Ishikawa (cell line): ENCODE measurements at regions not wholly inside any gene's neighbourhood (a gene's known extent, or its start where the extent isn't known, plus 50 kb on each side); places are given as distances from the start of the nearest gene placed in this dataset.

Source experiments
- CEBPB ChIP-seq: IDR thresholded peaks from 2 replicates; pipeline ENCODE4 v1.6.1; 2012
- CREB1 ChIP-seq: IDR thresholded peaks from 2 replicates; pipeline ENCODE4 v1.6.1; 2012; ENCODE audit warnings: low read depth
- EGR1 ChIP-seq: IDR thresholded peaks from 2 replicates; pipeline ENCODE4 v1.6.1; 2012
- EP300 ChIP-seq: IDR thresholded peaks from 2 replicates; pipeline ENCODE4 v1.6.1; 2012; ENCODE audit warnings: borderline replicate concordance
- FOXM1 ChIP-seq: IDR thresholded peaks from 2 replicates; pipeline ENCODE4 v1.6.1; 2012; ENCODE audit warnings: low read depth, borderline replicate concordance
- MAX ChIP-seq: IDR thresholded peaks from 2 replicates; pipeline ENCODE4 v1.6.1; 2012
- NFIC ChIP-seq: IDR thresholded peaks from 2 replicates; pipeline ENCODE4 v1.6.1; 2012
- RAD21 ChIP-seq: IDR thresholded peaks from 2 replicates; pipeline ENCODE4 v1.6.1; 2012; ENCODE audit warnings: low read depth
- REST ChIP-seq: IDR thresholded peaks from 2 replicates; pipeline ENCODE4 v1.6.1; 2012; ENCODE audit warnings: low read depth, mild to moderate bottlenecking
- TAF1 ChIP-seq: IDR thresholded peaks from 2 replicates; pipeline ENCODE4 v1.6.1; 2012; ENCODE audit warnings: low read depth, mild to moderate bottlenecking
- TCF12 ChIP-seq: IDR thresholded peaks from 2 replicates; pipeline ENCODE4 v1.6.1; 2012; ENCODE audit warnings: low read depth
- TEAD4 ChIP-seq: IDR thresholded peaks from 2 replicates; pipeline ENCODE4 v1.6.1; 2012
- USF1 ChIP-seq: IDR thresholded peaks from 2 replicates; pipeline ENCODE4 v1.6.1; 2012
- YY1 ChIP-seq: IDR thresholded peaks from 2 replicates; pipeline ENCODE4 v1.6.1; 2012; ENCODE audit warnings: low read depth
- ZBTB7A ChIP-seq: IDR thresholded peaks from 2 replicates; pipeline ENCODE4 v1.6.1; 2012; ENCODE audit warnings: low read depth

DNA sequence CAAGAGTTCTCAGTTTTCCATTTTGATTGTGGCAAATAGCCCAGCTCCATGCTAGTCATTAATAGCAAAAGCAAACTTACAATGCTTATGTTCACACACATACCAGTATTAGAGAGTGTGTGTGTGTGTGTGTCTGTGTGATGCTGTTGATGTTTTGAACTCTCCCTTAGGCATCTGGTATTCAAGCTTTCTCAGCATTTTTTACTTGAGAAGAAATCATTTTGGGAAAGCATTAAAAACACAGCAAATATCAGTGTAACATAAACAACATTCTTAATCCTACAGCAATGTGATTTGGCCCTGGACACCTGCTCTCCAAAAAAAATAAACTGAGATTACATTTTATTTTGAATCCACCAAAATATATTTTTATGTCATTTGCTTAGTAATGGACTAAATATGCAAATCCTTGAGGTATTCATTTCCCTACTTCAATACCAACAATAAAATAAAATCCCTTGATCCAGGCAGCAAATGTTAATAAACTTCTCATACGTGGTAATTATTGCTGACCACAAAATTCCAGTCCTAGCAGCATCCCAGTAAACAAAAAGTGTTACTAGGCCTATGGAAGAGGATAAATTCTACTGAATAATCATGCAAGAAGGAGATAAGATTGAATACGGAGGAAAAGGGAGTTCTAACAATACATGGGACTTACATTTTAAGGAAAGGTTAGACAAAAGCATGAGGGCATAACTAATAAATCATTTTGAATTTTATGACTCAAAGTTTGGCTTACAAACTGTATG, 249.5 kb upstream of the CLEC14A start:
- TF ChIP-seq YY1 (no peak), USF1 (no peak), REST (no peak), TEAD4 (no peak), RAD21 (no peak), CEBPB (no peak)

- no peak for TF ChIP-seq FOXM1
Measured at GRCh38 chr14:38504175-38504574, 248.3 kb upstream of the CLEC14A start.

DNA sequence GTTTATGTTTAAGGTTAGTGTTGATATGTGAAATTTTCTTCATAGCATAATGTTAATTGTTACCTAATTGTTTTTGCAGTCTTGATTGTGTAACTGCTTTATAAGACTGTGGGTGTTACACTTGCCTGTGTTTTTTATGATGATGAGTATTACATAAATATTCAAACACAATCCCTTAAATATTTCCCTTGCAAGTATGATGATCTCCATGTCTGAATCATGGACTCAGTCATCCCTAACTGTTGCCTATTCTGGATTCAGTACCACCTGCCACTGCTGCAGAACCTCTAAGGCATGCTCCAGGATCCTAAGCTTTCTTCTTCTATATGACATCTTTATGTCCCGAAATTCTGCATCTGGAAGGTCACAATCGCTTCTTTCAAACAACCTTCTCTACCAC, 246.3 kb upstream of the CLEC14A start:
- TF ChIP-seq RAD21 = no peak
- no peak for TF ChIP-seq REST
- no peak for TF ChIP-seq FOXM1
- no peak for TF ChIP-seq TEAD4
- TF ChIP-seq ZBTB7A = no peak
- no peak for TF ChIP-seq CREB1

GRCh38 chr14:38500125-38500524, 244.2 kb upstream of the CLEC14A start:
- TF ChIP-seq YY1 (no peak), MAX (no peak), USF1 (no peak), TCF12 (no peak), NFIC (no peak), EP300 (no peak), EGR1 (no peak), ZBTB7A (no peak), TAF1 (no peak), REST (no peak), TEAD4 (no peak), FOXM1 (no peak), RAD21 (no peak), CREB1 (no peak), CEBPB (no peak)

DNA sequence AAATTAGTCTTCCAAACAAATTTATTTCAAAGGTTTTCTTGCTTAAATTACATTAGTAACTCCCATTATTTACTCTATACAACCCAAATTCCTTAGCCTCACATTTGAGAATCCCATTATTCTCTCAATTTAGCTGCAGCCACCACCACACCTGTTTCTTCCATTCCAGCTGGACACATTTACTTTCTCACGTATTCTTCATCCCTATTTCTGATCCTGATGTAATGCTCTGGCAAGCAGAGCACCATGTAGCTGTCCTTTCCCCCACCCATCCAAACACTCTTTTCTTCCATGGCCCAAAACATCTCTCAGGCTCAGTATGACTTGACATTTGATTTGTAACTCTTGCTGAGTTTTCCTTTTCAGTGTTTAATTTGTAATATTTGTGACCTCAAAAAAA, 240.2 kb upstream of the CLEC14A start:
- TF ChIP-seq TCF12 (no peak), CREB1 (no peak), YY1 (no peak), REST (no peak), NFIC (no peak), TAF1 (no peak), EP300 (no peak), TEAD4 (no peak), CEBPB (no peak), USF1 (no peak)
